Vagina (tissue), 2 donors: ENCODE measurements at regions not wholly inside any gene's neighbourhood (a gene's known extent, or its start where the extent isn't known, plus 50 kb on each side); places are given as distances from the start of the nearest gene placed in this dataset.

Experiments
- DNase-seq, 2 donors: peaks; one replicate each; pipeline ENCODE4 v3.0.0-alpha.2; 2017; ENCODE audit errors: extremely low spot score in 2 of 2
- H3K27ac ChIP-seq: fragments of 200-600 bp; sonication (generic); one replicate; pipeline ENCODE4 v1.5.1; 2019
- H3K27me3 ChIP-seq: fragments of 200-600 bp; sonication (generic); one replicate; pipeline ENCODE4 v1.5.1; 2019
- H3K36me3 ChIP-seq, 2 donors: fragments of 200-600 bp; sonication (generic); one replicate each; pipeline ENCODE4 v1.5.1; 2017 to 2019
- H3K4me1 ChIP-seq: fragments of 200-600 bp; sonication (generic); one replicate; pipeline ENCODE4 v1.5.1; 2019
- H3K4me3 ChIP-seq, 2 donors: fragments of 200-600 bp; sonication (generic); 1 replicate in 1 of 2; 2 replicates in 1 of 2; pipeline ENCODE4 v1.5.1; 2016 to 2019
- H3K9me3 ChIP-seq: fragments of 200-600 bp; sonication (generic); one replicate; pipeline ENCODE4 v1.5.1; 2019
- POLR2A ChIP-seq, 2 donors: fragments of 450-650 bp; IDR thresholded peaks; one replicate each; pipeline ENCODE4 v1.6.1; 2017; ENCODE audit warnings: antibody characterized with exemption in 2 of 2, mild to moderate bottlenecking in 2 of 2, moderate library complexity in 2 of 2
- POLR2AphosphoS5 ChIP-seq, 2 donors: sonication (generic); formaldehyde crosslinking; IDR thresholded peaks; one replicate each; pipeline ENCODE4 v1.9.0; 2017; ENCODE audit warnings: antibody characterized with exemption in 2 of 2, mild to moderate bottlenecking in 2 of 2, low read depth in 1 of 2; ENCODE audit not compliant: insufficient read depth in 1 of 2
- intact Hi-C: fragments of 100-400 bp; cut with DNase I; formaldehyde crosslinking; loops from one replicate; pipeline ENCODE4 v1.15.1; 2023
- TF ChIP-seq, protein P1 (sequence below), 3 experiments: fragments of 450-650 bp in 2 of 3; fragments of 200-600 bp in 1 of 3; sonication (generic) in 1 of 3; IDR thresholded peaks; one replicate each; pipeline ENCODE4 v1.5.1; 2017 to 2019; ENCODE audit warnings: antibody characterized with exemption in 3 of 3, mild to moderate bottlenecking in 2 of 3, moderate library complexity in 2 of 3

DNA sequence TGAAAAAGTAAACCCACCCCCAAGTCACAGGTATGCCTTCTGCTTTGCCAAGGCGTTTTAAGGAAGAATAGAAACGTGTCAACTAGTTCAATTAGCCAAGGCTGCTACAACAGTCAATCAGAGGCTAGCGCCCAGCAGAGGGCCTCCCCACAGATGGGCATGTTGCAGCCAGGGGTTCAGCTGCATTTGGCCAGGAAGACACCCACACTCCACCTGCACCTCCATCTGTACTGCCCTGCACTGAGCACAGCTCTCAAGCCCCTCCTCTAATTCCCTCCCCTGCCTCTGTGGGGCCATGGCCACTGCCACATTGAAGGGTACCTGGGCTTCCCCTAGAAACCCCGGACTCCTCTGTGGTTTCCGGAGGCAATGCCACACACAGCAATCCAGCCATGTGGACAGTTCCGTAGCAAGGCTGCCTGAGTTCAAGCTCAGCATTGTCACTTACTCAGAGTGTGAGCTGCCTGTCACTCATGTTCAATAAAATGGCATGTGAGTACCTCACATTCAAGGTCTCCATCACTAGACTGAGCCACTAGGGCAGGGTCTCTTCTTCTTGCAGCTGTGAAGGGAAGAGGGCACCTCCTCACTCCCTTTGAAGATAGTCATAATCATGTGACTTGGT lies 248.4 kb downstream of the IRX2 start:
- Histone ChIP-seq H3K27ac (no peak overlapping the region), H3K27me3 (no peaks in the 10 kb centered on the region), H3K9me3 (no peaks in the 10 kb centered on the region), H3K36me3 (no peaks in the 10 kb centered on the region), H3K4me1 (no peaks in the 10 kb centered on the region), H3K4me3 (no peak overlapping the region)
- intact Hi-C loops, result no loop called here
- no peak for DNase-seq
- TF ChIP-seq POLR2AphosphoS5 (IDR thresholded peaks at IDR 0.05; ENCODE audit: insufficient read depth in 1 of 2, low read depth in 1 of 2), result no peak

DNA sequence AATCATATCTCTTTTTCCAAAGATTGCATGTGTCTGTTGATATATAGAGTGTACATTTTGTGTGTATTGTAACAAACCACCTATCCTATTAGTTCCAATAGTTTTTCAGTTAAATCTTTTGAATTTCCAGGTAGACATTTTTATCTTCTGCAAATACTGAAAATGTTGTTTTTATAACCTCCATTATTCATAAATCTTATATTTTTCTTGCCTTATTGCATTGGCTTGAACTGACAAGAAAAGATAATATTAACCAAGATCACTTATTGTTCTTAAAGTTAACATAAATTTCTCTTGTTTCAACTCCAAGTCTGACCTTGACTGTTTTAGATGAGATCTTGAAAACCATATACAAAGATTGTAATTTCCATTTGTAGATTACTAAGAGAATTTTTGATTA lies 251.6 kb downstream of the IRX2 start:
- Histone ChIP-seq H3K4me3 (no peak overlapping the region), H3K27ac (no peak overlapping the region), H3K4me1 (no peaks in the 10 kb centered on the region), H3K27me3 (no peaks in the 10 kb centered on the region), H3K36me3 (no peaks in the 10 kb centered on the region), H3K9me3 (no peaks in the 10 kb centered on the region)
- intact Hi-C loops, result no loop called here
- TF ChIP-seq, protein P1, sequence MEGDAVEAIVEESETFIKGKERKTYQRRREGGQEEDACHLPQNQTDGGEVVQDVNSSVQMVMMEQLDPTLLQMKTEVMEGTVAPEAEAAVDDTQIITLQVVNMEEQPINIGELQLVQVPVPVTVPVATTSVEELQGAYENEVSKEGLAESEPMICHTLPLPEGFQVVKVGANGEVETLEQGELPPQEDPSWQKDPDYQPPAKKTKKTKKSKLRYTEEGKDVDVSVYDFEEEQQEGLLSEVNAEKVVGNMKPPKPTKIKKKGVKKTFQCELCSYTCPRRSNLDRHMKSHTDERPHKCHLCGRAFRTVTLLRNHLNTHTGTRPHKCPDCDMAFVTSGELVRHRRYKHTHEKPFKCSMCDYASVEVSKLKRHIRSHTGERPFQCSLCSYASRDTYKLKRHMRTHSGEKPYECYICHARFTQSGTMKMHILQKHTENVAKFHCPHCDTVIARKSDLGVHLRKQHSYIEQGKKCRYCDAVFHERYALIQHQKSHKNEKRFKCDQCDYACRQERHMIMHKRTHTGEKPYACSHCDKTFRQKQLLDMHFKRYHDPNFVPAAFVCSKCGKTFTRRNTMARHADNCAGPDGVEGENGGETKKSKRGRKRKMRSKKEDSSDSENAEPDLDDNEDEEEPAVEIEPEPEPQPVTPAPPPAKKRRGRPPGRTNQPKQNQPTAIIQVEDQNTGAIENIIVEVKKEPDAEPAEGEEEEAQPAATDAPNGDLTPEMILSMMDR (IDR thresholded peaks at IDR 0.05), result no peak
- TF ChIP-seq POLR2AphosphoS5 (IDR thresholded peaks at IDR 0.05; ENCODE audit: insufficient read depth in 1 of 2, low read depth in 1 of 2) (no peak), POLR2A (IDR thresholded peaks at IDR 0.05) (no peak)
- no peak for DNase-seq

DNA sequence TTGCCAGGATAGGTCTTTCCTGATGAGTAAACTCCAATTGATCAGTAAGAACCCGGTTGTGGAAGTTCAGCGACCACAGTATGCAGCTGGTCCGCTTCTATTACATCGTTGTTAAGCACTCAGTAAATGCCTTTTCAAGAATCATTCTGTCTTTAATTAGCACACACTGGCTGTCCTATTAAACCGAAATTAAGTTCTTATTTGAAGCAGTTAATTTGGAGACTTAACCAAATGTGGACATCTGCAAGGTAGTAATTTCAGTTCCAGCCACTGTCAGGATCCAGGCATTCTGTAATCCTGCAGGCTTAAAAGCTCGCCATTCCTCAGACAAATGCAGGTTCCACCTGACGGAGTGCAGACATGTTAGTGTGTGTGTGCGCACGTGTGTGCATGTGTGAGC lies 254.6 kb downstream of the IRX2 start:
- intact Hi-C loops, result no loop called here
- Histone ChIP-seq H3K36me3 (no peaks in the 10 kb centered on the region), H3K9me3 (no peaks in the 10 kb centered on the region), H3K27me3 (no peaks in the 10 kb centered on the region), H3K4me1 (no peaks in the 10 kb centered on the region), H3K27ac (no peak overlapping the region), H3K4me3 (no peak overlapping the region)
- DNase-seq, result no peak
- TF ChIP-seq POLR2A (IDR thresholded peaks at IDR 0.05) (no peak), POLR2AphosphoS5 (IDR thresholded peaks at IDR 0.05; ENCODE audit: insufficient read depth in 1 of 2, low read depth in 1 of 2) (no peak)
- TF ChIP-seq, protein P1 (IDR thresholded peaks at IDR 0.05), result no peak

- intact Hi-C loops, result no loop called here
- Histone ChIP-seq H3K27me3 (no peaks in the 10 kb centered on the region), H3K4me1 (no peaks in the 10 kb centered on the region), H3K9me3 (no peaks in the 10 kb centered on the region), H3K36me3 (no peaks in the 10 kb centered on the region), H3K4me3 (no peak overlapping the region), H3K27ac (no peak overlapping the region)
- TF ChIP-seq POLR2A (IDR thresholded peaks at IDR 0.05), result no peak
- TF ChIP-seq, protein P1 (IDR thresholded peaks at IDR 0.05), result no peak
- no peak for TF ChIP-seq POLR2AphosphoS5 (IDR thresholded peaks at IDR 0.05; ENCODE audit: insufficient read depth in 1 of 2, low read depth in 1 of 2)
- DNase-seq, result no peak
Measured at GRCh38 chr5:2496126-2496525, 255.4 kb downstream of the IRX2 start.

- no peak for DNase-seq
- no peaks in the 10 kb centered on the region for H3K4me1 ChIP-seq
- TF ChIP-seq, protein P1 (IDR thresholded peaks at IDR 0.05), result no peak
- TF ChIP-seq POLR2AphosphoS5 (IDR thresholded peaks at IDR 0.05; ENCODE audit: insufficient read depth in 1 of 2, low read depth in 1 of 2) (no peak), POLR2A (IDR thresholded peaks at IDR 0.05) (no peak)
- no peaks in the 10 kb centered on the region for H3K36me3 ChIP-seq
- H3K27me3 ChIP-seq, result no peaks in the 10 kb centered on the region
- intact Hi-C loops, result no loop called here
- no peaks in the 10 kb centered on the region for H3K9me3 ChIP-seq
- H3K4me3 ChIP-seq, result no peak overlapping the region
- H3K27ac ChIP-seq, result no peak overlapping the region
Measured at GRCh38 chr5:2493356-2493755, 258.1 kb downstream of the IRX2 start.
